Vagina (tissue), 2 donors: ENCODE measurements at regions not wholly inside any gene's neighbourhood (a gene's known extent, or its start where the extent isn't known, plus 50 kb on each side); places are given as distances from the start of the nearest gene placed in this dataset.

Source experiments
- CTCF ChIP-seq, 3 experiments: fragments of 450-650 bp in 2 of 3; fragments of 200-600 bp in 1 of 3; sonication (generic) in 1 of 3; IDR thresholded peaks; one replicate each; pipeline ENCODE4 v1.5.1; 2017 to 2019; ENCODE audit warnings: antibody characterized with exemption in 3 of 3, mild to moderate bottlenecking in 2 of 3, moderate library complexity in 2 of 3
- POLR2A ChIP-seq, 2 donors: fragments of 450-650 bp; IDR thresholded peaks; one replicate each; pipeline ENCODE4 v1.6.1; 2017; ENCODE audit warnings: antibody characterized with exemption in 2 of 2, mild to moderate bottlenecking in 2 of 2, moderate library complexity in 2 of 2

DNA sequence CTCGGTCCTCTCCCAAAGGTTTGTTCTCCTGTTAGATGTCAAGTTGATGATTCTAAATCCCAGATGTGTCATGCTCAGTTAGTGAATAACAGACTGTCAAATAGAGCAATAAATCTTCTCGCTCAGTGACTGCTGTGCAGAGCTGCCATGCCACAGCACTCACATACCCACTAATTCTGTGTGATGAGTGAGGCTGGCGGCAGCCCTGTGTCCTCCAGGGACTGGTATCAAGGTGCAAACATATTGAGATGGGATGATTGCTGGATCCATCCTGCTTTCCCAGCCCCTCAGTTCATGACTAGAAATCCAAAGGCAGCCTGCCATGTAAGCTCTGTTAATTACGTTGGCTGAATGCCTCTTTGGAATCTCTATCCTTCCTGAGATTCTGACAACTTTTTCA, 103.9 kb downstream of the OLIG3 start:
- TF ChIP-seq CTCF (IDR thresholded peaks at IDR 0.05) = no peak
- TF ChIP-seq POLR2A (IDR thresholded peaks at IDR 0.05) = no peak
